ENCODE measurements at regions not wholly inside any gene's neighbourhood (a gene's known extent, or its start where the extent isn't known, plus 50 kb on each side); places are given as distances from the start of the nearest gene placed in this dataset.

DNA sequence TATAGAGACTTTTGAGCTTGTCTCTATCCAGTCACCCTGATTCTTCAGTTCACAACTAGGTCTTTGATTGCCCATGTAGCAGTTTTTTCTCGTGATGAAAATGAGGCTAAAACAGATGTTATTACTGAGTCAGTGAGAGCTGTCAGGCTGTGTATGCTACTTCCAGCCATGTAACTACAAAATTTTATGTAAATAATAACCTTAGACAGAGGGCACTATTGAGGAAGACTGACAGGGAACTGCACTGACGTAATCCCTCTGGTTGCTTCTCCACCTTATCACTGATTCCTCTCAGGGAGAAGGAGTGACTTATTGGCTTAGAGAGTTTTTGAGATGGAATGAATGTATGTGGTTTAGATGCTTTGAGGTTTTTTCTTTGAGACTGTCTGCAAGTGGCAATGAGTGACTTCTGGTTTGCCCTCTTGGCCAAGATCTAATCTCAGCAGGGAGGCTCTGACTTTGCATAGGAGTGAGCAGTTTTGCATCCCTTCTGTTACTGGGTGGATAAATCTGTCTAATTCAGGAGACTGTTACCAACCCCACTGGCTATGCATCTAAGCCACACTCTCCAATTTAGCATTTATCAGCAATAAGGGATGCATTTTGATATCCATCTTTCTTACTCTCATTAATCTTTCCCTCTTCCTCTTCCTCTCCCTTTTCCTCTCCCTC lies 555.2 kb upstream of the FANCL start:
- Histone ChIP-seq H4K20me1 (ENCODE audit: insufficient read depth) (no peaks in the 10 kb centered on the region), H2AFZ (no peak overlapping the region), H3K9me2 (ENCODE audit: insufficient read depth) (no peaks in the 10 kb centered on the region), H3K27me3 (ENCODE audit: insufficient read depth, low read depth) (peaks cover 9% of the 10 kb centered on the region; the same call in 1 of the 2 replicates), H3K27ac (no peak overlapping the region), H3K4me2 (no peak overlapping the region), H3K4me1 (replicated peaks; ENCODE audit: insufficient read depth) (no peaks in the 10 kb centered on the region), H3K79me2 (ENCODE audit: low read depth) (no peaks in the 10 kb centered on the region), H3K36me3 (ENCODE audit: low read depth) (no peaks in the 10 kb centered on the region), H3K4me3 (no peak overlapping the region), H3F3A (ENCODE audit: insufficient read depth, low read depth) (no peaks in the 10 kb centered on the region), H3K9me3 (ENCODE audit: insufficient read depth, low read depth) (no peaks in the 10 kb centered on the region)
- intact Hi-C loops (cut with micrococcal nuclease; ENCODE audit: unreplicated experiment), result no loop called here
- ChIA-PET POLR2A (ENCODE audit: unreplicated experiment) (no interaction called here), CTCF (no interaction called here)
- no TSS peak for BruUV-seq (replicated peaks)
- DNase-seq, result no peak
- TF ChIP-seq EZH2 (IDR thresholded peaks at IDR 0.05; ENCODE audit: low read depth), result no peak
- TF ChIP-seq, protein P1, sequence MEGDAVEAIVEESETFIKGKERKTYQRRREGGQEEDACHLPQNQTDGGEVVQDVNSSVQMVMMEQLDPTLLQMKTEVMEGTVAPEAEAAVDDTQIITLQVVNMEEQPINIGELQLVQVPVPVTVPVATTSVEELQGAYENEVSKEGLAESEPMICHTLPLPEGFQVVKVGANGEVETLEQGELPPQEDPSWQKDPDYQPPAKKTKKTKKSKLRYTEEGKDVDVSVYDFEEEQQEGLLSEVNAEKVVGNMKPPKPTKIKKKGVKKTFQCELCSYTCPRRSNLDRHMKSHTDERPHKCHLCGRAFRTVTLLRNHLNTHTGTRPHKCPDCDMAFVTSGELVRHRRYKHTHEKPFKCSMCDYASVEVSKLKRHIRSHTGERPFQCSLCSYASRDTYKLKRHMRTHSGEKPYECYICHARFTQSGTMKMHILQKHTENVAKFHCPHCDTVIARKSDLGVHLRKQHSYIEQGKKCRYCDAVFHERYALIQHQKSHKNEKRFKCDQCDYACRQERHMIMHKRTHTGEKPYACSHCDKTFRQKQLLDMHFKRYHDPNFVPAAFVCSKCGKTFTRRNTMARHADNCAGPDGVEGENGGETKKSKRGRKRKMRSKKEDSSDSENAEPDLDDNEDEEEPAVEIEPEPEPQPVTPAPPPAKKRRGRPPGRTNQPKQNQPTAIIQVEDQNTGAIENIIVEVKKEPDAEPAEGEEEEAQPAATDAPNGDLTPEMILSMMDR (conservative IDR thresholded peaks at IDR 0.05), result no peak

DNA sequence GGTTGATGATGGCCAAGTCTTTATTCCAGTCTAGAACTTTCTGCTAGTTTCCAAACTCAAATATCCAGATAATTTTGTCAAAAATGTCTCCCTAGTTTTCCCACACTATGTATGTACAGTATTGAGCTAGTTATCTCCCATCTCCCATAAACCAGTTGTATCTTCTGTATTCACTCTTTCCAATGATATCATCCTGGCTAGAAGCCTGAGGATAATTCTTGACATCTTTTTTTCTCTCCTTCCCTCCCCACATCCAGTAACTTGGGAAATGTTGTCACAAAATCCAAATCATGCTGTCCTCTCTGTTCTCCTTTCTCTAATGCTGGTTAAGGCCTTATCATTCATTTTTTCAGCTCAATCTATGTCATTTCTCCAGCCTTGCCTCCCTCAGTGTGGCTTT lies 553.8 kb upstream of the FANCL start:
- no peak overlapping the region for H2AFZ ChIP-seq
- ChIA-PET CTCF (no interaction called here), POLR2A (ENCODE audit: unreplicated experiment) (no interaction called here)
- H3K4me3 ChIP-seq, result no peak overlapping the region
- no peaks in the 10 kb centered on the region for H3K9me3 ChIP-seq (ENCODE audit: insufficient read depth, low read depth)
- no peak for TF ChIP-seq EZH2 (IDR thresholded peaks at IDR 0.05; ENCODE audit: low read depth)
- TF ChIP-seq, protein P1 (conservative IDR thresholded peaks at IDR 0.05), result no peak
- no peaks in the 10 kb centered on the region for H3K79me2 ChIP-seq (ENCODE audit: low read depth)
- H3K27me3 ChIP-seq (ENCODE audit: insufficient read depth, low read depth), result peaks cover 9% of the 10 kb centered on the region; the same call in 1 of the 2 replicates
- DNase-seq, result no peak
- no peaks in the 10 kb centered on the region for H3K4me1 ChIP-seq (replicated peaks; ENCODE audit: insufficient read depth)
- no peaks in the 10 kb centered on the region for H3K9me2 ChIP-seq (ENCODE audit: insufficient read depth)
- no peak overlapping the region for H3K4me2 ChIP-seq
- H3F3A ChIP-seq (ENCODE audit: insufficient read depth, low read depth), result no peaks in the 10 kb centered on the region
- BruUV-seq (replicated peaks), result no TSS peak
- no peaks in the 10 kb centered on the region for H4K20me1 ChIP-seq (ENCODE audit: insufficient read depth)
- no peaks in the 10 kb centered on the region for H3K36me3 ChIP-seq (ENCODE audit: low read depth)
- intact Hi-C loops (cut with micrococcal nuclease; ENCODE audit: unreplicated experiment), result no loop called here
- H3K27ac ChIP-seq, result no peak overlapping the region

DNA sequence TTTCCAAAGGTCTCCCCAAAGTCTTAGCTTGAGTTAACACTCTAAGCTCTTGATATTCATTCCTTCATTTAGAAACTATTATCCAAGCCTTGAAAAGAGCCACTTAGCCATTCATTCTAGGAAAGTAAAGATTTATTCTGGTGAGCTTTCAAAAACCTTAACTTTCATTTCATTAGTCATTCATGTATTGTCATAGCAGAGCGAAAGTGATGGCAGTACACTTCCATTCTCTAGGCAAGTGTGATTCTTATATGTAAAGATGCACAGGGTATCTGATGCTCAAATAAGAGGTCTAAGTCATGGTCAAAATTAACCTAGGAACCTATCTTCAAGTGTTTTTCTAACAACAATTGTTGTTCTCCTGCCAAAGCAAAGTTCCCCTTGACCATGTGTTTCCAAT lies 553.0 kb upstream of the FANCL start:
- Histone ChIP-seq H2AFZ (no peak overlapping the region), H3F3A (ENCODE audit: insufficient read depth, low read depth) (no peaks in the 10 kb centered on the region), H3K4me2 (no peak overlapping the region), H3K4me3 (no peak overlapping the region), H4K20me1 (ENCODE audit: insufficient read depth) (no peaks in the 10 kb centered on the region), H3K9me3 (ENCODE audit: insufficient read depth, low read depth) (no peaks in the 10 kb centered on the region), H3K9me2 (ENCODE audit: insufficient read depth) (no peaks in the 10 kb centered on the region), H3K36me3 (ENCODE audit: low read depth) (no peaks in the 10 kb centered on the region), H3K79me2 (ENCODE audit: low read depth) (no peaks in the 10 kb centered on the region), H3K27ac (no peak overlapping the region), H3K4me1 (replicated peaks; ENCODE audit: insufficient read depth) (no peaks in the 10 kb centered on the region), H3K27me3 (ENCODE audit: insufficient read depth, low read depth) (peaks cover 9% of the 10 kb centered on the region; the same call in 1 of the 2 replicates)
- intact Hi-C loops (cut with micrococcal nuclease; ENCODE audit: unreplicated experiment), result no loop called here
- CTCF ChIA-PET, result no interaction called here
- BruUV-seq (replicated peaks), result no TSS peak
- POLR2A ChIA-PET (ENCODE audit: unreplicated experiment), result no interaction called here
- TF ChIP-seq EZH2 (IDR thresholded peaks at IDR 0.05; ENCODE audit: low read depth), result no peak
- TF ChIP-seq, protein P1 (conservative IDR thresholded peaks at IDR 0.05), result no peak
- no peak for DNase-seq

Data from PC-9 (cell line).